Activated T-helper 2 cell treated with anti-CD3 and anti-CD28 coated beads, Interferon-gamma antibody, Interleukin-2, Interleukin-4, amounts not matched to agents 10 μg/mL and 5 μg/mL and 100 μg/mL, durations not matched to agents 14 hours and 24 hours and 36 hours (primary cell): ENCODE measurements at regions not wholly inside any gene's neighbourhood (a gene's known extent, or its start where the extent isn't known, plus 50 kb on each side); places are given as distances from the start of the nearest gene placed in this dataset.

ENCODE experiments used
- DNase-seq: peaks from one replicate; pipeline ENCODE4 v3.0.0; 2021; ENCODE audit warnings: low spot score
- H3K27ac Mint-ChIP-seq: one replicate; pipeline ENCODE4 v1.8.0; 2021; ENCODE audit warnings: mixed read lengths
- H3K27me3 Mint-ChIP-seq: one replicate; pipeline ENCODE4 v1.8.0; 2021; ENCODE audit warnings: low read depth, mixed read lengths
- H3K36me3 Mint-ChIP-seq: one replicate; pipeline ENCODE4 v1.8.0; 2021; ENCODE audit warnings: low read depth, mixed read lengths
- H3K4me1 Mint-ChIP-seq: one replicate; pipeline ENCODE4 v1.8.0; 2021; ENCODE audit warnings: low read depth, mixed read lengths
- H3K4me3 Mint-ChIP-seq: one replicate; pipeline ENCODE4 v1.8.0; 2021; ENCODE audit warnings: low read depth, mild to moderate bottlenecking, moderate library complexity, mixed read lengths
- H3K9me3 Mint-ChIP-seq: one replicate; pipeline ENCODE4 v1.8.0; 2021; ENCODE audit warnings: mixed read lengths
- intact Hi-C: fragments of 100-400 bp; cut with micrococcal nuclease; formaldehyde crosslinking; loops from one replicate; pipeline ENCODE4 v1.15.1; 2023

DNA sequence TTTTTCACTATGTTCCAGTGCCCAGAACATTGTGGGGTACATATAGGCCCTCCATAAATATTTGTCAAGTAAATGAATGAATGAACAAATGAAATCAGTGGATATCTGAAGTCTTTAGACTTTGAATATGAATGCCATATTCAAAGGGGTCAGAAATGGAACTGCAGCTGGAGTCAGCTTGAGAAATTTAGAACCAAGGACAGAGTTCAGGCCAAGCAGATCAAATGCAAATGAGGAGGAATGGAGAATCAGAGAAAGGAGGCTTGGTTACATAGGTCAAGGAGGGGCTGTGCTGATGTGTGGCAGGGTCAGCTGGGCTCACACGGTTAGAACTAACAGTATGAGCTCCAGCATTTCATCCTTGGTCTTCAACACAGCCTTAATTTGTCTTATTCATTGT, 104.0 kb upstream of the SEL1L start:
- intact Hi-C loops: no loop called here
- no peak overlapping the region for H3K4me3 Mint-ChIP-seq
- no peak overlapping the region for H3K27ac Mint-ChIP-seq

DNA sequence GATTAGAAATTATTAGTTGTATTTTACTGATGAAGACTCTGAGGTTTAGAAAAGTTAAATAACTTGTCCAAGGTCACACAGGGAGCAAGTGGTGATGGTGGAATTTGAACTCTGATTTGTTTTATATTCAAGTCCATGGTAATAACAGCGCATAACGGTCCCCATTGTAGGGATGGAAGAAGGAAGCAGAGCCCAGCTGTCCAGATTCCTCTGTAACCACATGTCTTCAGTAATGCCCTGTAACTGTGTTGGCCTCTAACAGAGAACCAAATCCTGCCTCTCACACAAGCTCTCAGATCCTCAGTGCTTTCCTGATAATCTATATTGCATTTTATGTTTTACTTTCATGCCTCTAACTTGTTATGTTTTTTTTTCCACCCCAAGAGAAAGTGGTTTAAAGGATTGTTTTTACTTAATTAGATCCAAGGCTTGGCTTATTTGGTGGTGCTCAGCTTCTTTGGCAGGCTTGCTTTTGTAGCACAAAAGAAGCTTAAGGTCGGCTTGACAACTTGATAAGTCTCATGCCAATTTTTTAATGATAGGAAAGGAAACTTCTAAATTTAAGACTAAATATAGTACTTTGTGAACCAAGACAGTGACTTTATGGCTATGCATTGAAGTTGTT, 105.1 kb upstream of the SEL1L start:
- Mint-ChIP-seq H3K27ac (no peak overlapping the region), H3K36me3 (no peaks in the 10 kb centered on the region), H3K27me3 (no peaks in the 10 kb centered on the region), H3K9me3 (no peaks in the 10 kb centered on the region), H3K4me1 (no peaks in the 10 kb centered on the region), H3K4me3 (no peak overlapping the region)
- DNase-seq: no peak
- intact Hi-C loops: no loop called here

More for the DNA sequence above, 104.0 kb upstream of the SEL1L start:
- no peaks in the 10 kb centered on the region for H3K4me1 Mint-ChIP-seq
- no peak for DNase-seq
- no peaks in the 10 kb centered on the region for H3K9me3 Mint-ChIP-seq
- no peaks in the 10 kb centered on the region for H3K36me3 Mint-ChIP-seq
- no peaks in the 10 kb centered on the region for H3K27me3 Mint-ChIP-seq

DNA sequence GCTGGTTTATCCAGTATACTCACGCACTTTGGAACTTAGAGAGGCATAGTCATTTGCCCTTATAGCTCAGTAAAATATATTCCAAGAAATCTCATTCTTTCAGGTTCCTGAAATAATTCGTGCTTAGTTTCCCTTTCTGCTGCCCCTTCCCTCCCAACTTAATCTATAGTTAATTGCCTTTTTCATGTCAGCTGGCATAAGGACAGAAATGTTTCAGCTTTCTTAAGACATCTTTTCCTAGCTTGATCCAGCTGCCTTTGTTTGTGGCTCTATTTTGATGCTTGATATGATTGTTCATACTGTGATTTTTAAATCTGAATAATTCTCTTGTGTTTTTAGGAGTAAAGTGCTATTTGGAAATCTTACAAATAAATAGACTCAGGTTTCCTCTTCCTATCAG, 120.0 kb upstream of the SEL1L start:
- no peaks in the 10 kb centered on the region for H3K36me3 Mint-ChIP-seq
- H3K4me3 Mint-ChIP-seq: no peak overlapping the region
- H3K9me3 Mint-ChIP-seq: peaks cover 4% of the 10 kb centered on the region
- no peaks in the 10 kb centered on the region for H3K4me1 Mint-ChIP-seq
- H3K27me3 Mint-ChIP-seq: no peaks in the 10 kb centered on the region
- H3K27ac Mint-ChIP-seq: no peak overlapping the region
- no peak for DNase-seq
- intact Hi-C loops: no loop called here

DNA sequence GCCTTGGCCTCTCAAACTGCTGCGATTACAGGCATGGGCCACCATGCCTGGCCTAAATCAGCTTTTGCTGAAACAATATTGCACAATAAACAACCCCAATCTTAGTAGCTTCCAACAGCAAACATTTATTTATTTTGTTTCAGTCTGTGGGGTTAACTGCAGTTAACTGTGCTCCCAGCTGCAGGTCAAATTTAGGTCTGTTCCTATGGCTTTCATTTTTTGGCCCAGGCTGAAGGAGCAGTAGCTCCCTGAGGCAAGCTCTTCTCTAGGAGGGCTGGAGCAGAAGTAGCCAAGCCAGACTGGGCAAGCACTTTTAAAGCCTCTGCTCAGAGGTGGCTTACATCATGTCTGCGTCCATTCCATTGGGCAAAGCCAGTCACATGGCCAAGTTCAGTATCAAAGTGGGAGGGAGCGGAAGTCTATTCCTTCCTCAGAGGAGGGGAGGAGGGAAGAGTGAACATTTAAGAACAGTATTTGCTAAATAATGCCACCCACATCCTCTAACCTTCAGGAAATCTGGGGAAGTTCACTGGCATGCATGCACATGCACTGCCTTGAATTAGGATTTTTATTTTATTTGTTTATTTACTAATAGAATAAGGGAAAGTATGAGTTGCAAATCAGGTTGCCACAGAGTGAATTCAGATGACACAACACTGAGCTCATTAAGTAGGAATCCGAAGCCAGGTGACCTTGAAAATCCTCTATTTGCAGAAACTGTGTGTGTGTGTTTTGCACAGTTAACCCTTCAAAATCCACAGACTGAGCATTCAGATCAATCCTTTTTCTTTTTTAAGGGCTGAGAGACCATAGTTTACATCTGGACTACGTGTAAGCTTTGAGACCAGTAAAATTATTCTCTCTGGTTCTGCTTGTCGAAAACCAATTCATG, 122.0 kb upstream of the SEL1L start:
- H3K36me3 Mint-ChIP-seq: no peaks in the 10 kb centered on the region
- H3K27ac Mint-ChIP-seq: no peak overlapping the region
- intact Hi-C loops: no loop called here
- no peak for DNase-seq
- no peak overlapping the region for H3K4me3 Mint-ChIP-seq
- H3K4me1 Mint-ChIP-seq: no peaks in the 10 kb centered on the region
- H3K27me3 Mint-ChIP-seq: no peaks in the 10 kb centered on the region
- H3K9me3 Mint-ChIP-seq: peaks cover 4% of the 10 kb centered on the region

DNA sequence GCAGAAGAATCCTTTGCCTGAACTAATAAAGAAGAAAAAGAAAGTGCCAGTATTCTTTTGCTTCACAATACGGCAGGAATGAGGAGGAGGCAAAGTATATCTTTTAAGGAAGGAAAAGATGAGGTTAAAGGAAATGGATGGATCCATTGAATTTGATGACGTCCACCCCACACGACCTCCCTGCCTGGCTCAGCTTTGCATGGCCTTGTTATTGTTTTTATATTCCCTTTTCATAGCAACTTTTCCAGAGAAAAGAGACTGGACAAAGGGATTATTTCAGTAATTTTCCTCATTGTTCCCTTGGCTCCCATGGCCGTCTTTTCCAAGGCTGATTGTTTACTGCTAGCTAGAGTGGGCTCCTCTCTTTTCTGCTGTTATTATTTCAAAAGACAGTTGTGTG, 123.2 kb upstream of the SEL1L start:
- no peak for DNase-seq
- peaks cover 4% of the 10 kb centered on the region for H3K9me3 Mint-ChIP-seq
- no peak overlapping the region for H3K4me3 Mint-ChIP-seq
- no peak overlapping the region for H3K27ac Mint-ChIP-seq
- no peaks in the 10 kb centered on the region for H3K4me1 Mint-ChIP-seq
- no peaks in the 10 kb centered on the region for H3K36me3 Mint-ChIP-seq
- no peaks in the 10 kb centered on the region for H3K27me3 Mint-ChIP-seq
- intact Hi-C loops: no loop called here

DNA sequence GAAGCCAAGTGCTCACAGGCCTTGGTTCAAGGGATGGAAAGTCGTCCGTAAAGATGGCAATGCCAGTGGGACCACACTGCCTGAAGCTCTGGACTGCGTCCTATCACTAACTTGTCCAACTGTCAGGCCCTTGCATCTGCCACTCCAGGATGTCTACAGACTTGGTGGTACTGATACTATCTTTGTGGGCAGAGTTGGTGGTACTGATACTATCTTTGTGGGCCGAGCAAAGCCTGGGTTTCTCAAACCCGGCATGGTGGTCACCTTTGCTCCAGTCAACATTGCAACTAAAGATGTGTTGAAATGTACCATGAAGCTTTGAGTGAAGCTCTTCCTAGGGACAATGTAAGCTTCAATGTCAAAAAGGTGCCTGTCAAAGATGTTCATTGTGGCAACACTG, 128.4 kb upstream of the SEL1L start:
- intact Hi-C loops: no loop called here
- Mint-ChIP-seq H3K36me3 (no peaks in the 10 kb centered on the region), H3K27me3 (no peaks in the 10 kb centered on the region), H3K27ac (no peak overlapping the region), H3K9me3 (no peaks in the 10 kb centered on the region), H3K4me1 (no peaks in the 10 kb centered on the region), H3K4me3 (no peak overlapping the region)
- DNase-seq: no peak

DNA sequence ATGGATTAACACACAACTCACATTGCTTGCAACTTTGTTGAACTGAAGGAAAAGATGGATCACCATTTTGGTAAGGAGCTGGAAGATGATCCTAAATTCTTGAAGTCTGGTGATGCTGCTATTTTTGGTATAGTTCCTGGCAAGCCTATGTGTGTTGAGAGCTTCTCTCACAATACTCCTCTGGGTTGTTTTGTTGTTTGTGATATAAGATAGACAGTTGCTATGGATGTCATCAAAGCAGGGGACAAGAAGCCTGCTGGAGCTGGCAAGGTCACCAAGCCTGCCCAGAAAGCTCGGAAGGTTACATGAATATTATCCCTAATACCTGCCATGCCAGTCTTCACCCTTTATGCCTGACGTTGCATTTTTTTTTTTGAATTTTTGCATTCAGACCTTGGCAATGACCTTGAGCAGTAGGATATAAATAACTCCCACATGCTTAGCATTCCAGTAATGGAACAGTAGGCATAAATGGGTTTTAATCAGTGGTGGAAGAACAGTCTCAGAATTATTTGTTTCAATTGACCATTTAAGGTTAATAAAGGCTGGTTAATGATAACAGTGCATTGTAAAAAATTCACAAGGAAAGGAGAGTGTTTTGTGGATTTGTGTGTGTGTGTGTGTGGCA, 129.0 kb upstream of the SEL1L start:
- H3K36me3 Mint-ChIP-seq: no peaks in the 10 kb centered on the region
- no peak overlapping the region for H3K27ac Mint-ChIP-seq
- H3K4me3 Mint-ChIP-seq: no peak overlapping the region
- H3K27me3 Mint-ChIP-seq: no peaks in the 10 kb centered on the region
- H3K9me3 Mint-ChIP-seq: no peaks in the 10 kb centered on the region
- no peaks in the 10 kb centered on the region for H3K4me1 Mint-ChIP-seq
- DNase-seq: no peak
- intact Hi-C loops: no loop called here

DNA sequence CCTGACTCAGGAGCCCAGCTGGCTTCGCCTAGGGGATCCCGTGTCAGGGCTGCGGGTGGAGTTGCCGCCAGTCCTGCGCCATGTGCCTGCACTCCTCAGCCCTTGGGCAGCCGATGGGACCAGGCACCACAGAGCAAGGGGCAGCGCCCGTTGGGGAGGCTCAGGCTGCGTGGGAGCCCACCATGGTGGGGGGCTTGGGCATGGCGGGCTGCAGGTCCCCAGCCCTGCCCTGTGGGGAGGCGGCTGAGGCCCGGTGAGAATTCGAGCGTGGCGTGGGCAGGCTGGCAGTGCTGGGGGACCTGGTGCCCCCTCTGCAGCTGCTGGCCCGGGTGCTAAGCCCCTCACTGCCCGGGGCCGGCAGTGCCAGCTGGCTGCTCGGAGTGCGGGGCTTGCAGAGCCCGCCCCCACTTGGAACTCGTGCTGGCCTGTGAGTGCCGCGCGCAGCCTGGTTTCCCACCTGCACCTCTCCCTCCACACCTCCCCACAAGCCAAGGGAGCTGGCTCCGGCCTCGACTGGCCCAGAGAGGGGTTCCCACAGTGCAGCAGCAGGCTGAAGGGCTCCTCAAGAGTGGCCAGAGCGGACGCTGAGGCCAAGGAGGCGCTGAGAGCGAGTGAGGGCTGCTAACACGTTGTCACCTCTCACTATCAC, 135.1 kb upstream of the SEL1L start:
- Mint-ChIP-seq H3K27ac (no peak overlapping the region), H3K4me3 (no peak overlapping the region), H3K4me1 (no peaks in the 10 kb centered on the region), H3K9me3 (no peaks in the 10 kb centered on the region), H3K36me3 (no peaks in the 10 kb centered on the region), H3K27me3 (no peaks in the 10 kb centered on the region)
- intact Hi-C loops: no loop called here
- DNase-seq: no peak

DNA sequence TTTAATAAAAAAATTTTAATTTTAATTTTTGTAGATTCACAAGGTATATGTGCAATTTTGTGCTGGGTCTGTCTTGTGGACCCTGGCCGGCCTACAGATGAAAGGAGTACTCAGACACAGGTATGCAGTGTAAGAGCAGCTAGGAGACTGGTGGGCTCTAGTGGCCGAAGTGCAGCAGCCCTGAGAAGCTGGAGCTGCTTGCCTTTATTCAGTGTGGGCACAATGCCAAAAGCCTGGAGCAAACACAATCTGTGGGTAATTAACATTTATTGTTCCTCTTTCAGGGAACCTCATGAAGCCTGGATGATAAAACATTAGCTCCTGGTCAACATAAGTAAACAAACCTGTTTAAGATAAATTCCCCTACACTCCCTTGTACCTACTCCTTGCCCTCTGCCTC, 135.7 kb upstream of the SEL1L start:
- intact Hi-C loops: no loop called here
- H3K36me3 Mint-ChIP-seq: no peaks in the 10 kb centered on the region
- no peak overlapping the region for H3K4me3 Mint-ChIP-seq
- no peak overlapping the region for H3K27ac Mint-ChIP-seq
- no peaks in the 10 kb centered on the region for H3K27me3 Mint-ChIP-seq
- H3K4me1 Mint-ChIP-seq: no peaks in the 10 kb centered on the region
- no peaks in the 10 kb centered on the region for H3K9me3 Mint-ChIP-seq
- no peak for DNase-seq

DNA sequence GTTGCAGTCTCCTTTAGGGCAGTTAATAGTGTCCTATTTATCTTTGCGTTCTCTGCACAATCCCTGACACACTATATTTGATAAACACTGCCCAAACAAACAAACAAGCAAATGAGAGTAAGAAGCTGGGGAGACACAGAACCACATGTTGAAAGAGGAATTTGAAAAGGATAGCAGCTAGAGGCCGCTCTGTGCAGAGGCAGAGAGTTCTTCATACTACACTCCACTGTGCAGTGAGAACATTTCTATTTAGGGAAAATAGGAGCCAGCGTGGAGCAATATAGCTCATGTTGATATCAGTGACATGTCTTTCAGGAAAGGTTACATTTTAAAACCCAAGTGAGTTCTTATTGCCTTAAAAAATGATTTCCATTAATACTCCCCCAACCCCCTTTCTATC, 140.3 kb upstream of the SEL1L start:
- H3K4me1 Mint-ChIP-seq: no peaks in the 10 kb centered on the region
- intact Hi-C loops: no loop called here
- no peak overlapping the region for H3K4me3 Mint-ChIP-seq
- no peaks in the 10 kb centered on the region for H3K27me3 Mint-ChIP-seq
- no peaks in the 10 kb centered on the region for H3K36me3 Mint-ChIP-seq
- H3K27ac Mint-ChIP-seq: no peak overlapping the region
- H3K9me3 Mint-ChIP-seq: no peaks in the 10 kb centered on the region
- no peak for DNase-seq

DNA sequence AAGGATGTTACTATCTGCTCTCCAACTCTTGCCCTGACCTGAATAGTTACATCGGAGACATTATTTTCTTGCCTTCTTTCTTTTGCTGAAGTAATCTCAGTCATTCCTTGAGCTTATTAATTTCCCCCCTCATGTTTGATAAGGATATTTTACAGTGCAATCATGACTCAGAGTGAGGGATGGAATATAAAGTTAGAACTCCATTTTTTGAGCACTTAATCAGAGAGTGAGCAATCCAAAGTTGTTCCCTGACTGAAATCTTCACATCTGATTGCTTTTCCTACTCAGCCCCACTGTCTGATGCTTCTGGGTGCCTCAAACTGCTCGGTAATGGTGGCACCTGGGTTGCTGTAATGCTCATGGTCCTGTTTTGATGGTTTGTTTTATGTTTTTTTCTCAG, 142.7 kb upstream of the SEL1L start:
- no peaks in the 10 kb centered on the region for H3K9me3 Mint-ChIP-seq
- H3K27ac Mint-ChIP-seq: no peak overlapping the region
- no peaks in the 10 kb centered on the region for H3K4me1 Mint-ChIP-seq
- H3K36me3 Mint-ChIP-seq: no peaks in the 10 kb centered on the region
- DNase-seq: no peak
- H3K27me3 Mint-ChIP-seq: no peaks in the 10 kb centered on the region
- intact Hi-C loops: no loop called here
- H3K4me3 Mint-ChIP-seq: no peak overlapping the region

DNA sequence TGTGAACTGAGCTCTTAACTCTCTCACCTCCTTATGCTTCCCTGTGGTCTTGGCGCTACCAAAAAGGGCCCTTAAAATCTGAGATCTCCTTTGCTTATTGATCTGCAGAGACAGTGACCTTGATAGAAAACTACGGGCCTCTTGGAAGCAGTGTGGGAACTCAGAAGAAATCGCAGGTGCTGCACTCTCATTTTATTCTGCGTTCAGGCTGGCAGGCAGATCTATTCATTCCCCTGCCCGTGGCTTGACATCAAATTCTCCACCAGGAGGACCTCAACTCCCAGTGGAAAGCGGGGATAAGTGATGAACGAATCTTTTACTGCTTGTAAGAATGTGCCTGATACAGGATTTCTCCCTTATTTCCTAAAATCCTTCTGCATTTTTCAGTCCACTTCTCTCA, 143.2 kb upstream of the SEL1L start:
- Mint-ChIP-seq H3K9me3 (no peaks in the 10 kb centered on the region), H3K27ac (no peak overlapping the region), H3K36me3 (no peaks in the 10 kb centered on the region), H3K4me1 (no peaks in the 10 kb centered on the region), H3K4me3 (no peak overlapping the region), H3K27me3 (peaks cover 2% of the 10 kb centered on the region)
- DNase-seq: no peak
- intact Hi-C loops: no loop called here

DNA sequence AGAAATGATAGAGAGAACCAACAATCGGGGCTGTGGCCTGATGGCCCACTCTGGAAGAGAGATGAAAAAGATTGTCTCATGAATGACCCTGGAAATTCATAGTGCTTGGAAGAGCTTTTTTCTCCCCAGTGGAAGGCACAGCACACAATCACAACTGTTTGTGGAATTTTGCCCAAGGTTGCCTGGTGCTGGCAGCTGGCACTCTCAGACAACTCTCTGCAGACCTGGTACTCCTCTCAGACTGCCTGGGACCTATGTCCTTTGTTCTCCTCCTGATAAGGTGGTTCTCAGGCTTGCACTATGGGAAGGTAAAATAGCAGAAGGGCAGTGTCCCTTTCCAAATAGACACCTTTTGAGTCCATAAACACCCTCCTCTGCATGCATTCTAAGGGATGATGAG, 144.1 kb upstream of the SEL1L start:
- H3K4me1 Mint-ChIP-seq: no peaks in the 10 kb centered on the region
- no peak overlapping the region for H3K27ac Mint-ChIP-seq
- no peak for DNase-seq
- peaks cover 4% of the 10 kb centered on the region for H3K27me3 Mint-ChIP-seq
- no peak overlapping the region for H3K4me3 Mint-ChIP-seq
- no peaks in the 10 kb centered on the region for H3K9me3 Mint-ChIP-seq
- H3K36me3 Mint-ChIP-seq: no peaks in the 10 kb centered on the region
- intact Hi-C loops: no loop called here
